Neural crest cell (in vitro differentiated cells): ENCODE measurements at regions not wholly inside any gene's neighbourhood (a gene's known extent, or its start where the extent isn't known, plus 50 kb on each side); places are given as distances from the start of the nearest gene placed in this dataset.

Experiments
- DNase-seq: peaks from one replicate; pipeline ENCODE4 v3.0.0; 2021; ENCODE audit warnings: low read depth, mixed read lengths, low spot score
- H3K27ac Mint-ChIP-seq: one replicate; pipeline ENCODE4 v1.8.0; 2021; ENCODE audit warnings: mild to moderate bottlenecking, mixed read lengths; ENCODE audit not compliant: unreplicated experiment
- H3K27me3 Mint-ChIP-seq: 2 replicates; pipeline ENCODE4 v1.8.0; 2021; ENCODE audit warnings: low read depth, mild to moderate bottlenecking, mixed read lengths
- H3K36me3 Mint-ChIP-seq: 2 replicates; pipeline ENCODE4 v1.8.0; 2021; ENCODE audit warnings: low read depth, mild to moderate bottlenecking, mixed read lengths
- H3K4me1 Mint-ChIP-seq: 2 replicates; pipeline ENCODE4 v1.8.0; 2021; ENCODE audit warnings: mixed read lengths
- H3K4me3 Mint-ChIP-seq: one replicate; pipeline ENCODE4 v1.8.0; 2021; ENCODE audit warnings: mild to moderate bottlenecking, mixed read lengths
- H3K9me3 Mint-ChIP-seq: 2 replicates; pipeline ENCODE4 v1.8.0; 2021; ENCODE audit warnings: mixed read lengths
- TF ChIP-seq, protein P1 (sequence below): fragments of 200-600 bp; sonication (generic); conservative IDR thresholded peaks from 2 replicates; pipeline ENCODE4 v1.5.0; 2021; ENCODE audit warnings: antibody characterized with exemption, mild to moderate bottlenecking

DNA sequence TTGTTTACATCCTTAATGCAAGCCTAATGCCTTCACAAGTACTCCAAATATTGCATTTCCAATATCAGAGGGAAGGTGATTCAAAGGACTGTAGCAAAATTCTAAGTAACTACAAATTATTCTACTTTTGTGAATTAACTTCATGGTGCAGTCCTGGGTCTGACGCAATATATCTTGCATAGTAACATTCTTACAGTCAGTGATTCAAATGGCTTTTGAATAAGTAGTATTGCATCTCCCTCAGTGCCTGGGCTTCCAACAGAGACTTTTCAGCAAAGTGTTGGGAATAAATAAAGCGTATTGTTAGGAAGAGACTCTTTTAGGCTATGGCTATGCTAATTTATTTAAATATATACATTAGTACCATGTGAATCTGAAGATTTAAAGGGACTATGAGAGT lies 564.7 kb upstream of the COBL start:
- TF ChIP-seq, protein P1, sequence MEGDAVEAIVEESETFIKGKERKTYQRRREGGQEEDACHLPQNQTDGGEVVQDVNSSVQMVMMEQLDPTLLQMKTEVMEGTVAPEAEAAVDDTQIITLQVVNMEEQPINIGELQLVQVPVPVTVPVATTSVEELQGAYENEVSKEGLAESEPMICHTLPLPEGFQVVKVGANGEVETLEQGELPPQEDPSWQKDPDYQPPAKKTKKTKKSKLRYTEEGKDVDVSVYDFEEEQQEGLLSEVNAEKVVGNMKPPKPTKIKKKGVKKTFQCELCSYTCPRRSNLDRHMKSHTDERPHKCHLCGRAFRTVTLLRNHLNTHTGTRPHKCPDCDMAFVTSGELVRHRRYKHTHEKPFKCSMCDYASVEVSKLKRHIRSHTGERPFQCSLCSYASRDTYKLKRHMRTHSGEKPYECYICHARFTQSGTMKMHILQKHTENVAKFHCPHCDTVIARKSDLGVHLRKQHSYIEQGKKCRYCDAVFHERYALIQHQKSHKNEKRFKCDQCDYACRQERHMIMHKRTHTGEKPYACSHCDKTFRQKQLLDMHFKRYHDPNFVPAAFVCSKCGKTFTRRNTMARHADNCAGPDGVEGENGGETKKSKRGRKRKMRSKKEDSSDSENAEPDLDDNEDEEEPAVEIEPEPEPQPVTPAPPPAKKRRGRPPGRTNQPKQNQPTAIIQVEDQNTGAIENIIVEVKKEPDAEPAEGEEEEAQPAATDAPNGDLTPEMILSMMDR: no peak
- no peaks in the 10 kb centered on the region for H3K27me3 Mint-ChIP-seq
- peaks cover 10% of the 10 kb centered on the region for H3K4me1 Mint-ChIP-seq
- no peak for DNase-seq
- H3K36me3 Mint-ChIP-seq: no peaks in the 10 kb centered on the region
- no peak overlapping the region for H3K4me3 Mint-ChIP-seq
- no peaks in the 10 kb centered on the region for H3K9me3 Mint-ChIP-seq
- no peak overlapping the region for H3K27ac Mint-ChIP-seq

DNA sequence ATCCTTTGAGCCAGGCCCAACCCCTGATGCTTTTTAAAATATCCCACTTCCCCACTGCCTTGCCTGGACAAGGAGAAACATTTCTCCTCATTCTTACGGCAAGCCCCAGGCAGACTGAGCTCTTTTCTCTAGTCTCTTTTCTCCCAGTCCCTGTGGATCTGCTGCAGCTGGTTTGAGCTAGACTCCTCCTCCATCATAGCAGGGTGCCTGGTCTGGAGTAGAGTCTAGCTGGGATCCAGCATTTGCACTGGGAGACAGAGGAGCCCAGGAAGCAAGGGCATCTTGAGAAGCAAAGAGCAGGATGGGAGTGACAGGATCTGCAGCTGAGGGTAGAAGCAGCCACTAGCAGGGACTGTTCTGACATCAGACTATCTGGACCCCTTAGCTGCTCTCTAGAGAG lies 562.3 kb upstream of the COBL start:
- H3K36me3 Mint-ChIP-seq: no peaks in the 10 kb centered on the region
- H3K4me1 Mint-ChIP-seq: peaks cover 10% of the 10 kb centered on the region
- no peak overlapping the region for H3K27ac Mint-ChIP-seq
- no peak overlapping the region for H3K4me3 Mint-ChIP-seq
- DNase-seq: no peak
- H3K9me3 Mint-ChIP-seq: no peaks in the 10 kb centered on the region
- TF ChIP-seq, protein P1: no peak
- H3K27me3 Mint-ChIP-seq: no peaks in the 10 kb centered on the region

DNA sequence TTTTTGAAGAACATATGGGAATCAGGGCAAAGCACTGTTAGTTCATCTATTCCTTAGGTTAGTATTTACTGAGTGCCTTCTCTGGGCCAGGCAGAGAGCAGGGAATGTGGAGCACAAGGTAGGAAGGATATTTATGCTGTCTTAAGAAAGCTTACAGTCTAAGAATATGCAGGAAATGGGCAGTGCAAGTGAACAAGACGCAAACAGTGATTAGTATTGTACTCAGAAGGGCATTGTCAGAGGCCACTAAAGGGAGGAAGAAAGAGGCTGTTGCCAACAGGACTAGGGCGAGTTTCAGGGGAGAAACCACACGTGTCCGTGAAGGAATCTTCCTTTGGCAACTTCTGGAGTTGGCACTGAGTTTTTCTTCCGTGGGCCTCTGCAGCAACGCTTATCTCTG lies 552.8 kb upstream of the COBL start:
- DNase-seq: no peak
- no peak overlapping the region for H3K4me3 Mint-ChIP-seq
- no peak overlapping the region for H3K27ac Mint-ChIP-seq
- no peaks in the 10 kb centered on the region for H3K27me3 Mint-ChIP-seq
- H3K36me3 Mint-ChIP-seq: no peaks in the 10 kb centered on the region
- TF ChIP-seq, protein P1: no peak
- H3K9me3 Mint-ChIP-seq: no peaks in the 10 kb centered on the region
- H3K4me1 Mint-ChIP-seq: peaks cover 4% of the 10 kb centered on the region

DNA sequence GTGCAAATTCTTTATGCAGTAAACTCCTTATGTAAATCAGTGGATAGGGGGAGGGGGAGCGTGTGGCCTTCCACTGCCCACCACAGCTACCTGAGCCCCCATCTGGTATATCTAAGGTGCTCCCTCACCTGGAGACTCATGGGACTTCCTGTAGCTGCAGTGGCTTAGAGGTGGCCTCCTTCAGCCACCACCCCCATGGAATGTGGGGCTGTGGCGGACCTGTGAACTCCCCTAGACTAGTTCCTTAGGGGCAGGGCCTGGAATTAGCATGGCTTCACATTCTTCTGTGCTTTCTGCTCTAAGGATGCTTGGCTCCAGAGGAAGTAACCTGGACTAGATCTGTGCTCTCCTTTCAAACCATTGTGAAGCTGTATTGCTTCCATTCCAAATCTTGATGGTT lies 550.5 kb upstream of the COBL start:
- no peak for DNase-seq
- Mint-ChIP-seq H3K27ac (no peak overlapping the region), H3K4me1 (peaks cover 4% of the 10 kb centered on the region), H3K36me3 (no peaks in the 10 kb centered on the region), H3K4me3 (no peak overlapping the region), H3K27me3 (no peaks in the 10 kb centered on the region), H3K9me3 (no peaks in the 10 kb centered on the region)
- TF ChIP-seq, protein P1: no peak

DNA sequence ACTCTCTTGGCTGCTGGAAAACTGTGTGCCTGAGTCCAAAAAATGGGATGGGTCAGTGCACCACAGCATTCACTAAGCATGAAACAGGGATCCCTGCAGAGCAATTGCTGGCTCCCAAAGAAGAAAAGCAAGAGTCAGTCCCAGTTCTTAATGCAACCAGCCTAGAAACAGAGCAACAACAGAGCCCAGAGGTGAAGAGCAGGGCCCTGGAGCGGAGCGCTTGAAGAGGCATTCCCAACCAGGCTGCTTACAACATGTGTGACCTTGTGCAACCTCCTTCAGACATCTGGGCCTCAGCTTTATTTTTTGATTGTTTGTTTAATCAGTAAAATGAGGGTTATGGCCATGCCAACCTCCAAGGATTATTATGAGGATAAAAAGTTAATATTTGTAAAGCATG lies 543.7 kb upstream of the COBL start:
- TF ChIP-seq, protein P1: no peak
- Mint-ChIP-seq H3K4me1 (no peaks in the 10 kb centered on the region), H3K36me3 (no peaks in the 10 kb centered on the region), H3K4me3 (no peak overlapping the region), H3K27me3 (no peaks in the 10 kb centered on the region), H3K27ac (no peak overlapping the region), H3K9me3 (no peaks in the 10 kb centered on the region)
- no peak for DNase-seq

DNA sequence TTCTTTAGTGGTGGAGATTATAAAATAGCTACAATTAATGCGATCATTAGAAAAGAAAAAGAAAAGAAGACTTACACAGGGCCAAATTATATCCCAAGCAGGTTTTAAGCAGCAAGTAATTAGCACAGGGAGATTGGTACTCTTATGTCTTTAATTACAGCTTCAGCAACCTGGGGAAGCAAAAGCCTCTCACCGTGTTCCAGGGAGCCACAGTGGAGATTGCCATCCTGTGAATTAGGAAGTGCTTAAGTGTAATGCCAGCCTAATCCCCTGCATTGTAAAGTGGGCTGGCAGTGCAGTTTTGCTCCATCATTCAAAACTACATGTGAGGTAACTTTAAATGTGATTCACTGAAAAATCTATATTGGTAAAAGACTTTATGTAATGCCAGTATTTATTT lies 533.5 kb upstream of the COBL start:
- TF ChIP-seq, protein P1: no peak
- no peak for DNase-seq
- H3K36me3 Mint-ChIP-seq: no peaks in the 10 kb centered on the region
- H3K27me3 Mint-ChIP-seq: no peaks in the 10 kb centered on the region
- H3K9me3 Mint-ChIP-seq: peaks cover 4% of the 10 kb centered on the region
- H3K4me1 Mint-ChIP-seq: no peaks in the 10 kb centered on the region
- no peak overlapping the region for H3K27ac Mint-ChIP-seq
- no peak overlapping the region for H3K4me3 Mint-ChIP-seq
